KOPT-K1 (cell line): ENCODE measurements at regions not wholly inside any gene's neighbourhood (a gene's known extent, or its start where the extent isn't known, plus 50 kb on each side); places are given as distances from the start of the nearest gene placed in this dataset.

ENCODE experiments used
- H3K27ac ChIP-seq: fragments of 200-600 bp; sonication (generic); 2 replicates; pipeline ENCODE4 v1.5.1; 2016; ENCODE audit warnings: antibody characterized with exemption, mild to moderate bottlenecking, low read depth, low read length; ENCODE audit not compliant: poor library complexity, severe bottlenecking
- H3K36me3 ChIP-seq: fragments of 200-600 bp; sonication (generic); 2 replicates; pipeline ENCODE4 v1.5.1; 2017; ENCODE audit warnings: antibody characterized with exemption, mild to moderate bottlenecking, low read length, moderate library complexity; ENCODE audit not compliant: insufficient read depth
- H3K9me3 ChIP-seq: fragments of 200-600 bp; sonication (generic); 2 replicates; pipeline ENCODE4 v1.5.1; 2017; ENCODE audit warnings: antibody characterized with exemption, low read length, mild to moderate bottlenecking; ENCODE audit not compliant: insufficient read depth, poor library complexity, severe bottlenecking

GRCh38 chr10:130489891-130490290 is 353.7 kb downstream of the GLRX3 start:
- Histone ChIP-seq H3K9me3 (no peaks in the 10 kb centered on the region), H3K36me3 (no peaks in the 10 kb centered on the region), H3K27ac (no peak overlapping the region)

GRCh38 chr10:130491011-130491692 is 355.0 kb downstream of the GLRX3 start:
- no peaks in the 10 kb centered on the region for H3K36me3 ChIP-seq
- H3K27ac ChIP-seq = no peak overlapping the region
- no peaks in the 10 kb centered on the region for H3K9me3 ChIP-seq

GRCh38 chr10:130491693-130492050 is 355.5 kb downstream of the GLRX3 start:
- Histone ChIP-seq H3K36me3 (no peaks in the 10 kb centered on the region), H3K27ac (no peak overlapping the region), H3K9me3 (no peaks in the 10 kb centered on the region)

GRCh38 chr10:130492266-130492934 is 356.2 kb downstream of the GLRX3 start:
- Histone ChIP-seq H3K9me3 (no peaks in the 10 kb centered on the region), H3K36me3 (no peaks in the 10 kb centered on the region), H3K27ac (no peak overlapping the region)

- Histone ChIP-seq H3K36me3 (no peaks in the 10 kb centered on the region), H3K9me3 (no peaks in the 10 kb centered on the region)
These were observed 356.8 kb downstream of the GLRX3 start for GRCh38 chr10:130493021-130493420.

GRCh38 chr10:130493446-130494145 is 357.4 kb downstream of the GLRX3 start:
- Histone ChIP-seq H3K27ac (no peak overlapping the region), H3K9me3 (no peaks in the 10 kb centered on the region), H3K36me3 (no peaks in the 10 kb centered on the region)

More at GRCh38 chr10:130493021-130493420, 356.8 kb downstream of the GLRX3 start:
- H3K27ac ChIP-seq = no peak overlapping the region

- no peak overlapping the region for H3K27ac ChIP-seq
- H3K9me3 ChIP-seq = no peaks in the 10 kb centered on the region
- no peaks in the 10 kb centered on the region for H3K36me3 ChIP-seq
These were observed 359.1 kb downstream of the GLRX3 start for GRCh38 chr10:130495116-130495862.

- H3K36me3 ChIP-seq = no peaks in the 10 kb centered on the region
- H3K9me3 ChIP-seq = no peaks in the 10 kb centered on the region
- no peak overlapping the region for H3K27ac ChIP-seq
These were observed 359.9 kb downstream of the GLRX3 start for GRCh38 chr10:130495891-130496636.

- H3K36me3 ChIP-seq = no peaks in the 10 kb centered on the region
- no peaks in the 10 kb centered on the region for H3K9me3 ChIP-seq
- H3K27ac ChIP-seq = no peak overlapping the region
These were observed 361.1 kb downstream of the GLRX3 start for GRCh38 chr10:130497056-130498010.

GRCh38 chr10:130498042-130498441 is 361.9 kb downstream of the GLRX3 start:
- H3K36me3 ChIP-seq = no peaks in the 10 kb centered on the region
- H3K9me3 ChIP-seq = peaks cover 2% of the 10 kb centered on the region
- no peak overlapping the region for H3K27ac ChIP-seq

- Histone ChIP-seq H3K9me3 (peaks cover 9% of the 10 kb centered on the region), H3K27ac (no peak overlapping the region), H3K36me3 (no peaks in the 10 kb centered on the region)
These were observed 362.7 kb downstream of the GLRX3 start for GRCh38 chr10:130498934-130499333.

- Histone ChIP-seq H3K36me3 (no peaks in the 10 kb centered on the region), H3K27ac (no peak overlapping the region), H3K9me3 (peaks cover 9% of the 10 kb centered on the region)
These were observed 363.4 kb downstream of the GLRX3 start for GRCh38 chr10:130499541-130499940.

GRCh38 chr10:130500261-130501000 is 364.2 kb downstream of the GLRX3 start:
- no peaks in the 10 kb centered on the region for H3K36me3 ChIP-seq
- H3K27ac ChIP-seq = no peak overlapping the region
- H3K9me3 ChIP-seq = peaks cover 9% of the 10 kb centered on the region
